Stimulated activated naive CD8-positive, alpha-beta T cell treated with anti-CD3 and anti-CD28 coated beads, Interleukin-15, amount 100 ng/mL, for 72 hours (primary cell): ENCODE measurements at regions not wholly inside any gene's neighbourhood (a gene's known extent, or its start where the extent isn't known, plus 50 kb on each side); places are given as distances from the start of the nearest gene placed in this dataset.

ENCODE experiments used
- ATAC-seq: fragments of 150-1000 bp; cut with Tn5 transposase; 2 replicates; pipeline ENCODE4 v1.10.0; 2021; ENCODE audit warnings: mild to moderate bottlenecking, moderate library complexity
- DNase-seq, 2 donors: peaks; one replicate each; pipeline ENCODE4 v3.0.0; 2021 to 2022
- H3K27ac Mint-ChIP-seq, 2 donors: one replicate each; pipeline ENCODE4 v1.8.0; 2022; ENCODE audit warnings: mild to moderate bottlenecking in 2 of 2, mixed read lengths in 2 of 2, moderate library complexity in 2 of 2
- H3K27me3 Mint-ChIP-seq: one replicate; pipeline ENCODE4 v1.8.0; 2022; ENCODE audit warnings: mixed read lengths
- H3K4me1 Mint-ChIP-seq: one replicate; pipeline ENCODE4 v1.8.0; 2022; ENCODE audit warnings: mild to moderate bottlenecking, mixed read lengths
- H3K4me3 Mint-ChIP-seq, 2 donors: one replicate each; pipeline ENCODE4 v1.8.0; 2022; ENCODE audit warnings: mild to moderate bottlenecking in 2 of 2, mixed read lengths in 2 of 2, moderate library complexity in 1 of 2
- H3K9me3 Mint-ChIP-seq, 2 donors: one replicate each; pipeline ENCODE4 v1.8.0; 2022; ENCODE audit warnings: mixed read lengths in 2 of 2

DNA sequence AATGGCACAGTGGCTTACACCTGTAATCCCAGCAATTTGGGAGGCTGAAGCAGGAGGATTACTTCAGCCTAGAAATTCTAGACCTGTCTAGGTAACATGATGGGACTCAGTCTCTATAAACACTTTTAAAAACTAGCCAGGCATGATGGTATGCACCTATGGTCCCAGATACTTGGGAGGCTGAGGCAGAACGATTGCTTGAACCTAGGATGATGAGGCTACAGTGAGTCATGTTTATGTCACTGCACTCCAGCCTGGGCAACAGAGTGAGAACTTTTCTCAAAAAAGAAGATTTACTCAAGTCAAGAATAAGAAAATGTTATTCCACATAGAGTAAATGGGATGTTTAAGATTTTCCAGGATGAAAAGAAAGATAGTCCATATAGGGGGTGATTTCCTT, 158.6 kb downstream of the HNMT start:
- Mint-ChIP-seq H3K27ac (no peak overlapping the region), H3K9me3 (no peaks in the 10 kb centered on the region), H3K27me3 (no peaks in the 10 kb centered on the region), H3K4me3 (no peak overlapping the region), H3K4me1 (no peaks in the 10 kb centered on the region)
- no peak for DNase-seq
- no peak for ATAC-seq

- Mint-ChIP-seq H3K9me3 (no peaks in the 10 kb centered on the region), H3K27ac (no peak overlapping the region), H3K27me3 (no peaks in the 10 kb centered on the region), H3K4me1 (no peaks in the 10 kb centered on the region), H3K4me3 (no peak overlapping the region)
- ATAC-seq (no peak), DNase-seq (no peak)
Measured at GRCh38 chr2:138123741-138124140, 159.5 kb downstream of the HNMT start.

DNA sequence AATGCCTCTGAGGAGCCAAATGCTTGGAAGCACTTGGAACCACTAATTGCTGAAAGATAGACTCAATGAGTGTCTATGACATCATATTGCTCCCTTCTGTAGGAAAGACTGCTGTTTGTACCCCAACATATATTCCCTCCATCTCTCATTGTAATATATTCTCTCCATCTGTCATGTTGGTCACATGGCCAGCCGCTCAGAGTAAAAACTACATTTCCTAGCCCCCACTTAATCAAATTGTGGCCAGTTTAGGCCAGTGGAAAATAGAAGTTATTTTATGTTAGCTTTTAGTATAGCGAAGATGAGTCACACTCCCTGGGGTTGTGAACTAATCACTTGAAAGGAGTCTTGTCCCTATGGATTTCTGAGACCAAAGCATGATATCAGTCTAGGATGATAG, 160.2 kb downstream of the HNMT start:
- no peak for DNase-seq
- H3K4me3 Mint-ChIP-seq, result no peak overlapping the region
- no peaks in the 10 kb centered on the region for H3K4me1 Mint-ChIP-seq
- no peak for ATAC-seq
- no peaks in the 10 kb centered on the region for H3K27me3 Mint-ChIP-seq
- H3K27ac Mint-ChIP-seq, result no peak overlapping the region
- H3K9me3 Mint-ChIP-seq, result no peaks in the 10 kb centered on the region

GRCh38 chr2:138125306-138126288, 161.3 kb downstream of the HNMT start:
- DNase-seq (no peak), ATAC-seq (no peak)
- H3K27me3 Mint-ChIP-seq, result no peaks in the 10 kb centered on the region
- no peak overlapping the region for H3K27ac Mint-ChIP-seq
- H3K9me3 Mint-ChIP-seq, result no peaks in the 10 kb centered on the region
- H3K4me1 Mint-ChIP-seq, result no peaks in the 10 kb centered on the region
- no peak overlapping the region for H3K4me3 Mint-ChIP-seq

- ATAC-seq (no peak), DNase-seq (no peak)
- H3K27me3 Mint-ChIP-seq, result peaks cover 7% of the 10 kb centered on the region
- H3K4me1 Mint-ChIP-seq, result no peaks in the 10 kb centered on the region
- no peak overlapping the region for H3K27ac Mint-ChIP-seq
- H3K9me3 Mint-ChIP-seq, result peaks cover 6 to 13% of the 10 kb centered on the region in 2 donors
- no peak overlapping the region for H3K4me3 Mint-ChIP-seq
Measured at GRCh38 chr2:138132108-138132507, 167.8 kb downstream of the HNMT start.

GRCh38 chr2:138137949-138138348, 173.7 kb downstream of the HNMT start:
- Mint-ChIP-seq H3K27ac (no peak overlapping the region), H3K9me3 (peaks cover 4 to 6% of the 10 kb centered on the region in 2 donors), H3K27me3 (no peaks in the 10 kb centered on the region), H3K4me1 (no peaks in the 10 kb centered on the region), H3K4me3 (no peak overlapping the region)
- ATAC-seq, result no peak
- no peak for DNase-seq

DNA sequence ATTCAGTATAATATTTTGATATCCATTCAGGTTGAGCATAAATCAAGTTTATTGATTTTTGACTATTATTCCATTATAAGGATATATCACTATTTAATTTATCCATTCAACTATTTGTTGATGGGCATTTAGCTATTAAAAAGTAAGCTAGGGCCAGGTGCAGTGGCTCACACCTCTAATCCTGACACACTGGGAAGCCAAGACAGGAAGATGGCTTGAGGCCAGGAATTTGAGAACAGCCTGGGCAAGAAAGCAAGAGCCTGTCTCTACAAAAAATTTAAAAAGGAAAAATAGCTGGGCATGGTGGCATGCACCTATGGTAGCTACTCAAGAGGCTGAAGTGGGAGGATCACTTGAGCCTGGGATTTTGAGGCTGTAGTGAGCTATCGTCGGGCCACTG, 183.5 kb downstream of the HNMT start:
- no peak for ATAC-seq
- H3K4me1 Mint-ChIP-seq, result no peaks in the 10 kb centered on the region
- H3K4me3 Mint-ChIP-seq, result no peak overlapping the region
- no peaks in the 10 kb centered on the region for H3K27me3 Mint-ChIP-seq
- no peak for DNase-seq
- H3K27ac Mint-ChIP-seq, result no peak overlapping the region
- peaks cover 0 to 9% of the 10 kb centered on the region in 2 donors for H3K9me3 Mint-ChIP-seq

DNA sequence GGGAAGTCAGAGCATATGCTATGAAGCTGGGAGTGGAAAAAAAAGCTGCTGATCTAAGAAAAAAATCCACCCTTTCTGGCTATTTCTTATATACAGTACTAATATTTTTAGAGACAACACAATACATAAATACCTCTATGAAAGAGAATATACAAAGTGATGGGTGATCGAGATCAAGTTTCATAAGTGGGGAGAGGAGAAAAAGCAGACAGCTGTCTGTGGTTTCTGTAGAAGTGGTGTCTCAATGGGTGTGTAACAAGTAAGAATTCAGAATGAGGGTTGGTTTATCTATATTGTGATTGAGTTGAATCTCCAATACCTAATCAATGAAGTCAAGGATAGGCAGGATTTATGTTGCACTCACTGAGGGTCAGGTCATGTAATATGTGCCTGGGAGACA, 191.0 kb downstream of the HNMT start:
- ATAC-seq (no peak), DNase-seq (no peak)
- Mint-ChIP-seq H3K4me3 (no peak overlapping the region), H3K27me3 (no peaks in the 10 kb centered on the region), H3K27ac (no peak overlapping the region), H3K9me3 (no peaks in the 10 kb centered on the region), H3K4me1 (no peaks in the 10 kb centered on the region)

DNA sequence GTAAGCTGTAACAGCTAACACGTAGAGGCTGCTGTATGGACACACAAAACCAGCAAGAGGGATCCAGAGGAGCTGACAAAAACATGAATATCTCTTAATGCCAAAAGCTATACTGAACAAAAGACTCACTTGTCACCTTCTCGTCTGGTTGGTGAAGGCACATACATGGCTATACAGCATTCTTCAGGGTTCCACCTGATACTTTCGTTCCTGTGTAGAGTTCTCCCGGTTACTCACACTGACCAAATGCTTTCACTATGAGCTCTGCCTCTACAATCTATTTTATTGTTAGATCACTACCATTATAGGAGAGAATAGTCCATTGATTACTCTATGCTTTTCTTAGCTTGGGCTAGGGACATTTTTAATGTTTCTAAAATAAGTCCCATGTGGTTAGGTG, 193.1 kb downstream of the HNMT start:
- Mint-ChIP-seq H3K4me1 (no peaks in the 10 kb centered on the region), H3K9me3 (no peaks in the 10 kb centered on the region), H3K27me3 (no peaks in the 10 kb centered on the region), H3K4me3 (no peak overlapping the region), H3K27ac (no peak overlapping the region)
- DNase-seq (no peak), ATAC-seq (no peak)

- no peak for ATAC-seq
- no peaks in the 10 kb centered on the region for H3K4me1 Mint-ChIP-seq
- no peak for DNase-seq
- no peak overlapping the region for H3K27ac Mint-ChIP-seq
- peaks cover 9 to 37% of the 10 kb centered on the region in 2 donors for H3K9me3 Mint-ChIP-seq
- no peaks in the 10 kb centered on the region for H3K27me3 Mint-ChIP-seq
- no peak overlapping the region for H3K4me3 Mint-ChIP-seq
Measured at GRCh38 chr2:138170485-138170884, 206.2 kb downstream of the HNMT start.

DNA sequence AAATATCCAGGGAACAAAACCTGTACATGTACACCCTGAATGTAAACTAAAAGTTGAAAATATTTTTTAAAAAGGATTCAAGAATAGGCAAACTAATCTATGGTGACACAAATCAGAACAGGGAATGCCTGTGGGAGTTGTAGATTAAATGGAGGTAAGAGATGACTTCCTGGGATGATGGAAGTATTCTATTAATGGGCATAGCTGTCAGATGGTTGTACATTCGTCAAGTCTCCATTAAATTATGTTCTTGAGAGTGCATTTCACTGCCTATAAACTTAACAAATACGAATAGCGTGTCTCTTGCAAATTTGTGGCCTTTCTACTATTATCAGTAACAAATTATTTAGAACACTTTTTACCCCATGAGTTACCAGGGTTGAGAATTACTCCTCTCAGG, 207.0 kb downstream of the HNMT start:
- no peak overlapping the region for H3K27ac Mint-ChIP-seq
- H3K27me3 Mint-ChIP-seq, result no peaks in the 10 kb centered on the region
- H3K9me3 Mint-ChIP-seq, result peaks cover 9 to 29% of the 10 kb centered on the region in 2 donors
- no peak for ATAC-seq
- DNase-seq, result no peak
- H3K4me1 Mint-ChIP-seq, result no peaks in the 10 kb centered on the region
- no peak overlapping the region for H3K4me3 Mint-ChIP-seq

DNA sequence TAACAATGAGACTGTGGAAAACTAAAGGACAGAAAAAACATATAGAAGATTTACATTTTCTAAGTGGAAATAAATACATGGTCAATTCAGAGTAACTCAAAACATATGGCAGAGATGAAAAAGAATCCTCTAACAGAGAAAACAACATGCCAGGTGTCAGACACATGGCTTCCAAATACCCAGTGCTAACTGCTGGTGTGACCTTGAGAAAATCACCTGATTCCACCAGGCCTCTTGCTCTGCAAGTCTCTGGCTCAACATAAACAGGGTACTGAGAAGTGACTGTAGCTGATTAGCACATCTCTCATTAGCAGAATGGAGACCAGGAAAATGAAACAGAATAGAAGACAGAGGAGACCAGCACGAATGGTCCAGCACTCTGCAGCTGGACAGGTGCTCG, 210.8 kb downstream of the HNMT start:
- no peak for DNase-seq
- Mint-ChIP-seq H3K9me3 (no peaks in the 10 kb centered on the region), H3K4me3 (no peak overlapping the region), H3K4me1 (no peaks in the 10 kb centered on the region), H3K27ac (no peak overlapping the region), H3K27me3 (no peaks in the 10 kb centered on the region)
- no peak for ATAC-seq

DNA sequence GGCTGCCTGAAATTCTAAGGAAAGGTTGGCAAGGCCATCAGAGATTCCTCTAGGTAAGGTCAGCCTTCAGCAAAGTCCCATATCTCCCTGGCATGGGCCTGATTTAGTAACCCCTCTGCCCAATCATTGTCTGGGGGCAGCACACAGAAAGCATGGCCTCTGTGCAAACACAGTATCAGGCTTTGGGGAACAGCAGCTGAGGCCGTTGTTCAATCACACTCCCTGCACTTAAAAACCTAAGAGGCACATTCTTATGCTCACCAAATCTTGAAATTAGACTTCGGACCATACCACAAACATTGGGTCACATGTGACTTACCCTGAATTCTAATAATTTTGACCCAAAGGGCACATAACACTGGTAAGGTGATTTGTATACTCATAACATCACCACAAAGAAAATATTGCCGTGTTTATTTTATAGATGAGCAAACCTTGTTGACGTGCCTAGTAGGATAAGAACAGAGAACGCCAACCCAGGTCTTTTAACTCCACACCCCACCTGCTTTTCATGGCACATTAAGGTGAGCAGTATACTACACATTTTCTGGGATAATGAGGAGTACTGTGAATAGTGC, 212.7 kb downstream of the HNMT start:
- no peaks in the 10 kb centered on the region for H3K4me1 Mint-ChIP-seq
- DNase-seq, result no peak
- H3K4me3 Mint-ChIP-seq, result no peak overlapping the region
- no peaks in the 10 kb centered on the region for H3K9me3 Mint-ChIP-seq
- ATAC-seq, result no peak
- H3K27ac Mint-ChIP-seq, result no peak overlapping the region
- H3K27me3 Mint-ChIP-seq, result no peaks in the 10 kb centered on the region

DNA sequence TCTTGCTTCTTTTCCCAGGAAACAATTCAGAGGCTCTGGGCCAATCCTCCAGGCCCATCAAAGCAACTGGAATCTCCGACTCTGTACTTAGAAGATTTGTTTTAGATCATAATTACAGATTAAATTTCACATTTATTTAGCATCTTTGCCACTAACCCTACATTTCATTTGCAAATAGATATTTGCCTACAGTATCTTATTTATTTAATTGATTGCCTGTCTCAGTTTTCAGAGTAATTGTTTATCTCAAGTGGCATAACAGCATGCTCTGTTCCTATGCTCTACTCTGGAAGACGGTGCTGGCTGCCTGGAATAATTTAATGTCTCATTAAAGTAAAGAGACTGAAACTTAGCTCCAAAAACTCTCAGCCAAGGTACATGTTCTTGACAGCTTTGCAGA, 213.4 kb downstream of the HNMT start:
- no peaks in the 10 kb centered on the region for H3K9me3 Mint-ChIP-seq
- no peak overlapping the region for H3K27ac Mint-ChIP-seq
- ATAC-seq (no peak), DNase-seq (no peak)
- H3K27me3 Mint-ChIP-seq, result no peaks in the 10 kb centered on the region
- H3K4me1 Mint-ChIP-seq, result no peaks in the 10 kb centered on the region
- no peak overlapping the region for H3K4me3 Mint-ChIP-seq

- no peaks in the 10 kb centered on the region for H3K4me1 Mint-ChIP-seq
- no peak for ATAC-seq
- H3K4me3 Mint-ChIP-seq, result no peak overlapping the region
Measured at GRCh38 chr2:138180692-138181386, 216.6 kb downstream of the HNMT start.

More at GRCh38 chr2:138180692-138181386, 216.6 kb downstream of the HNMT start:
- DNase-seq, result no peak
- Mint-ChIP-seq H3K9me3 (no peaks in the 10 kb centered on the region), H3K27me3 (no peaks in the 10 kb centered on the region), H3K27ac (no peak overlapping the region)
